Stimulated activated CD8-positive, alpha-beta memory T cell treated with anti-CD3 and anti-CD28 coated beads, Interleukin-15, amount 100 ng/mL, for 24 hours (primary cell): ENCODE measurements at regions not wholly inside any gene's neighbourhood (a gene's known extent, or its start where the extent isn't known, plus 50 kb on each side); places are given as distances from the start of the nearest gene placed in this dataset.

ENCODE experiments used
- DNase-seq: peaks from one replicate; pipeline ENCODE4 v3.0.0-alpha.2; 2020; ENCODE audit warnings: low read depth

DNA sequence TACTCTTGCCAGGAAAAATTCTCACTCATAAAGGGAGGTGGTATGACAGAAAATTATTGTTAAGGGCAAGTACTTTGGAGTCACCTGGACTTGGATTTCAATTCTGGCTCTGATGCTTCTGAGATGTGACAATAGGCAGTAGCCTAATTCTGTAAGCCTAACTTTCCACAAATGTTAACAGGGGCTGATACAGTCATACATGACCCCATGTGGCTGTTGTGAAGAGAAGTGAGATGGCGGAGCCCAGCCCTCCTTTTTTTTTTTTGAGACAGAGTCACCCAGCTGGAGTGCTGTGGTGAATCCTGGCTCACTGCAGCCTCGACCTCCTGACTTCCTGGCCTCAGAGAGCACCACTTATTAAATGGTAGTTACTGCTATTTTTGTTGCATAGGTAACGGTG, 54.4 kb upstream of the IRF2 start:
- no peak for DNase-seq

- no peak for DNase-seq
These were observed 53.7 kb upstream of the IRF2 start for GRCh38 chr4:184528051-184528450.

DNA sequence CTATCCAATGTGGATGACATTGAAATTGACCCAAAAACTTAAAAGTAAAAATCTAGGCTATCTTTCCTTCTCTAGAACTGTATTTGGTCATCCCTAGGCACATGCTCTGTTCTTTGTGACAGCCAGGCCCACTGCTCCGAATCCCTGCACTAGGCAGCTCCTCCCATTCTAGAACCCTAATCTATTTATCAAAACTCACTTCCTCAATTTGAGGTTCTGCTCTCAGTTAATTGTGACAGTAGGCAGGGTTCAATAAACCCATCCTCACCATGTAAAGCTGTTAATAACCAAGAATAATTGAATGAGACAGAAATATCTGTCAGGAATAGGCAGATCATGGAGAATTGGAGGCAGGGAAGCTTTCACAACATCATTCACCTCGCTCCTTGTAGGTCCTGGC, 51.9 kb upstream of the IRF2 start:
- DNase-seq, result no peak
